NK-92 treated with Interleukin-12 subunit alpha and Interleukin-12 subunit beta, amount 100 ng/mL, for 24 hours (cell line): ENCODE measurements at regions not wholly inside any gene's neighbourhood (a gene's known extent, or its start where the extent isn't known, plus 50 kb on each side); places are given as distances from the start of the nearest gene placed in this dataset.
A peak's percentile ranks its signal among the peaks of the same experiment; 100 is the strongest.

Experiments
- DNase-seq: peaks from one replicate; lab custom pipeline; 2025; lab: John Stamatoyannopoulos, UW

DNA sequence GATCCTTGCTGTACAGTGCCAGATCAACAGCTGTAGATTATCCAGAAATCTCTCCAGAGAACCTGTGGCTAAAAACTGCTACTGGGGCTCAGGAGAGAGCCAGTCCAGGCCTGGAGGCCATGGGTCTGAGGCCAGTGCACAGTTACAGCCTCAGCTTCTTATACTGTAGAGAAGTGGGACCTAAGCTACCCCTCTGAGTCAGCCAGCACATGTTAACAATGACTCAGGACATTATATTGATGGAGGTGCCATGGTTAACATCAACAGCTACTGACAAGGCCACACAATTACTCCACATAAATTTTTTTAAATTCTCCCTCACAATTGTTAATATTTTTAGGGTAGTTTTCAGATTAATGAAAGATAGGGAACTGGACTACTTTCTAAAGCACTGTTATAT lies 138.5 kb downstream of the RBM26 start:
- DNase-seq, result no peak

DNA sequence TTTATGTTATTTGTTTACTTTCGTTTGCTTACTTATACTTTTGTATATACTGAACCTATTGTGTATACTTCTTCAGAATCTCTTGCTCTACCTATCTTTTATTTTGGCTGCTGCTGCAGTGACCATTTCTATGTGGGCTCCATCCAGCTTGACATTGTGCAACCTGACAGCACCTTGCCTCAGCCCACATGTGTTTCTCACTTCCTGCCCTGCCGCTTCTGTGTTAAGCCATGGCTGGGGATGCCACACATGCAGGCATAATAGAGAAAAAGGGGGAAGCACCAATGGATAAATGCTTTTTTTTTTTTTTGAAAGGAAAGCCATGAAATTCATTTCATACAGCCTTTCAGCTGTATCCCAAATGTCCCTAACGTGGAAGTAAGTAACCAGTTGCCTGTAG lies 147.6 kb downstream of the RBM26 start:
- DNase-seq, result peak; percentile 36

DNA sequence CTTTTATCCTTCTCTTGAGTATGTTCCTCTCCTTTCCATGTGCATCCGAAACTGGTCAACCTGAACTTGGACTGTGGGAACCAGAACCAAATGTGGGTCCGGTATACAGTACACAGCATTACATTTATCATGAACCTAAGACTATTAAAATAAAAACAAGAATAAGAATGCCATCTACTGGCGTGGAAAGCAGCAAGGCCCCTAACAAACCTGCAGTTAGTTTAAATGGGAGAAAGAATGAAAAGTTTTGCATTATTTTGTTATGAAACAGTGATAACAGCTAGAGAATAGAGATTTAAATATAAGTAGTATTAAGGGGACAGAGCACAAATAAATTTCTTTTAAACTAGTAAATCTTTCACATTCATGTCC lies 159.5 kb downstream of the RBM26 start:
- DNase-seq, result no peak

DNA sequence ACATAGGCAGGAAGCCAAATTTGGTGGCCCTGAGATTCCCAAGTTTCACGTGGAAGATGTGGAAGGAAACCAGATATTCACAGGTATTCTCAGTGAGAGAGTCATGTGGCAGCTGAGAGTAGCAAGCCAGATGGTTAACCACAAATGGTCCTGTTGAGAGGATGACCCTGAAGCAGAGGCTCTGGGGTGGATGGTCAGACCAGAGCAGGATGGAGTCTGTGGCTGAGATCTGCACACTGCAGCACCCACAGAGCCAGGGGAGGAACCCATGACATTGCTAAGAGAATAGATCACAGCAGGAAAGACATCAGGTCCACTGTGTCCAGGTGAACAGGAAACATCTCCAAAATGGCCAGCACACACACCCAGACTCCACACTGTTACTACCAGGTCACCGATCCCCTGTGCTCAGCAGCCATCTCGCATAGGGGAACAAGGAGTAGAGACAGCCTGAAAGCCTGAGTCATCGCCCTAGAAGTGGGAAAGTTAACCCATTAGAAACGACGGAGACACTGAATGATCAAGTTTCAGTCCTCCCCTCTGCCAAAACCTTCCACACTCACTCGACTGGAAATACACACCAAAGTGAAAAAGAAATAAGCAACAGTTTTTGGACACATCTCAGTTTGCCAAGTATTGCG lies 160.0 kb downstream of the RBM26 start:
- no peak for DNase-seq

DNA sequence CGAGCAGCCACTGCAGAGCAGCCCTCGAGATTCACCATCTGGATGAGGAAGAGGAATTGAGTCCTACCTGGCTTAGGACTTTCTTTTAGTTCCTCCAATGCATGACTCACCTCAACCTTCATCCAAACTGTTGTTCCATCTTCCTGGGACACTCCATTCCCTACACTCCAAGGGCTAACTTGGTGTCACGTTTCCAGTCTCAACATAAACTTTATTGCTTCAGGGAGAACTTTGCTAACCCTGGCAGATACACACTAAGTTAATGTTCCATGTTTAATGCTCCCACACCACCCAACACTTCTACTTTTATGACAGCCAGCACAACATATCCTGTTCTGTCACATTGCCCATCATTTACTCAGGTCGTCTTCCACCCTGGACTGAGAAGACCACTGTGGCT lies 164.4 kb downstream of the RBM26 start:
- DNase-seq, result no peak

DNA sequence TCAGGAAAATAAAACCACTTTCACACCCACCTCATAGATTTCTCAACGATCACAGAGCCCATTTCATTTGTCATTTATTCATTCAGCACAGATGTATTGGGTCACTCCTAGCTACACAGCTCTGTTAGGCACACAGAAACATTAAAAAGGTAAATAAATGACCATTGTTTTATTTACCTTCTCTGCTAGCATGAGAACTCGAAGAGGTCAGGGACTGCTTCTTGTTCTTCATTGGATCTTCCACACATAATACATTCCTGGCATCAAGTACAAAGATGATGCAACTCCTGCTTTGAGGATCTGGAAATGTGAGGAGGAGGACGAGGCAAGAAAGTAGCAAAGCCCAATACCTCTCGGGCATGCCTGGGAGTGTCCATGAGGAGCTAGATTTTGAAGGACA lies 168.1 kb downstream of the RBM26 start:
- no peak for DNase-seq

DNA sequence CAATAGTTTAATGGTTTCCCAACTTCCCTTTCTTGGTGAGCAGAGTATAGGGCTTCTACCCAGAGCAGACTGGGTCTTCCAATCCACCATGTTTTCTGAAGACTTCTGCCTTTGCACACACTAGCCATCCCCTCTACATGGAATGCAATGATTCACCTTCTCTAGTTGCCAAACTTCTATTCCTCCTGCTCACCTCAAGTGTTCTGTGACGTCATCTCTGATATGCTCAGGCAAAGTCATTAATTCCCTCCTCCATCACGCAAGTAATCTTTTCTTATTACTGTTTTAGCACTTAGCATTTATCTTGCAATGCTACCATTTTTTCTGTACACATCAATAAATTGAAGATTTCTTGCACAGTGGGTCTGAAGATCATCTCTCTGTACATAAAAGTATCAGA lies 174.2 kb downstream of the RBM26 start:
- DNase-seq, result no peak

DNA sequence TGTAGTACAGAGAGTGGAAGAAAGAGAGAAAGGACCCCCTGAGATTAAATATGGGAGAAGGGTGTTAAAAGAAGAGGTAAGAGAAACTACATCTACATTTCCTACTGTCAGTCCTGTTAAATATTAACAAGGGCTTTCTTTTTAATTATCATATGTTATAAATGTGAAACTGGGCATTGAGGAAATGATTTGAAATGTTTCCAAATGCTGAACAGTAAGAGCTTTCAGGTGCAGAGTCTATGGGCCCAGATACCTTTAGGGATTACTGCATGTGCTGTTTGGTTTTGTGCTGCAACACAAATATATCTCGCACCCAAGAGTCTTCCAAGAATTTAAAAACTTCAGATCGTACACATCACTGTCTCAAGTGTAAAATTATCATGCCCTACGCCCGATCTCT lies 176.3 kb downstream of the RBM26 start:
- no peak for DNase-seq

DNA sequence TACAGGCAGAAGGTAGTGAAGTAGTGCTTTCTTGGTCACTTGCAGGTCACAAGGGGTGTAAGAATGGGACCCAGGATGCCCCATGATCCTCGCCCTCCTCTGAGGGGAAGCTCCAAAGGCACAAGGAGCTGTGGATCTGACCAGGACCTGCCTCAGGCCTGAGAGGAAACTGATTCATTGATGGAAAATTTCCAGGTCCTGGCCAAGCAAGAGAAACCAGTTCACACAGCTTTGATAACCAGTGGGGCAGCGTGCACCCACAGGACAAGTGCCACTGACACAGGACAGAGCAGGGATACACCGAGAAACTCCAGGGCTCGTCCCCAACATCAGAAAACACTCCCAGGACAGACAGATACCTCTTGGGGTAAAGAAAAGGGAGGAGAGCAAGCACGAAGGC lies 177.1 kb downstream of the RBM26 start:
- DNase-seq, result no peak

DNA sequence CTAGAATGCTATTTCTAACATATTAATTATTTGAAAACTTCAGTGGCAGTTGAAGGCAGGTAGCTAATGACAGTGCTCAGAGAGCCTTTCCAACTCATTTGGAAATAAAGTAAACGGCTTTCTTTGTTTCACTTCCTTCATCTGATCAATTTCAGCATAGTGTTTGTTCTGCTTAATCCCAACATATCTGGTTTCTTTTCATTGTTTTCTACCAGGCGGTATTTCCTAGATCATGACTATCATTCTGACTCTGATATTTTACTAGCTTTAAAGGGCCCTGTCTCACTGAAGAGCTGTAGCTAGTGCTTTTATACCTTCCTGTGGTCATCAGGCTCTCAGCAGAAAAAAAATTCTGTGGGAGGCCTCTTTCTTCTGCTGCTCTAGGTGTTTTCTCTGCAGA lies 178.6 kb downstream of the RBM26 start:
- no peak for DNase-seq

DNA sequence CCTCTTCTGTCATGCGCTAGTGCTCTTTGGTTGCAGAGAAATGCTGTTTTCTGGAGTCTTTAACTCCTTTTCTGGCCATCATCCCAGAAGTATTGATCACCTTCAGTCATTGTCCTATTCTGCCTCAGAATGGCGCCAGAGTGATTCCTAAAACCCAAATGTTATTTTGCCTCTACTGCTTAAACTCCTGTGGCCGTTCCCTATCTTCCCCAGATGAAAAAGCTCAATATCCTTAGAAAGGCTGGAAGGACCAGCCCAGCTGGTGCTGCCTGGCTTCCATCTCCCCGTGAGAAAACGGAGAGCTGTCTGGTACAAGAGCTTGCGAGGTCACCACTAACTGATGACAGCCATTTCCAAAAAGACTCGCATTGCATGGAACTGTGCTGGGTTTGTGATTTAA lies 179.1 kb downstream of the RBM26 start:
- no peak for DNase-seq

DNA sequence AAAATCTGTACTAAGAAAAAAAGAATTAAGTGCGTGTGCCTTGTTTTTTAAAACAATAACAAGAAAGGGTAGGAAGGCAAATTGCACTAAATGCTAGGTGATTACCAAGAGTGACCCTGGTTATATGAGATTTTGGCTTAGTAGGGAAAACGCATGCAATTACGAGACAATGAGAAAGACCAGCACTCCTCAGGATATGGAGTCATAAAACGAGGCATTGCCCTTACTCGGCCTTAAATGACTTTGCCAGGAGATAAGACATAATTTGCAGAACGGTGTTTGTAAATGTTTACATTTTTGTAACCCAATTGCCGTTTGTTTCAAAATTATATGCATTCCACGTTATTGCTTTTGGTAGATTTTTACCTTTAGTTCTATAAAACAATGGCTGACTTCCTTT lies 179.8 kb downstream of the RBM26 start:
- no peak for DNase-seq

DNA sequence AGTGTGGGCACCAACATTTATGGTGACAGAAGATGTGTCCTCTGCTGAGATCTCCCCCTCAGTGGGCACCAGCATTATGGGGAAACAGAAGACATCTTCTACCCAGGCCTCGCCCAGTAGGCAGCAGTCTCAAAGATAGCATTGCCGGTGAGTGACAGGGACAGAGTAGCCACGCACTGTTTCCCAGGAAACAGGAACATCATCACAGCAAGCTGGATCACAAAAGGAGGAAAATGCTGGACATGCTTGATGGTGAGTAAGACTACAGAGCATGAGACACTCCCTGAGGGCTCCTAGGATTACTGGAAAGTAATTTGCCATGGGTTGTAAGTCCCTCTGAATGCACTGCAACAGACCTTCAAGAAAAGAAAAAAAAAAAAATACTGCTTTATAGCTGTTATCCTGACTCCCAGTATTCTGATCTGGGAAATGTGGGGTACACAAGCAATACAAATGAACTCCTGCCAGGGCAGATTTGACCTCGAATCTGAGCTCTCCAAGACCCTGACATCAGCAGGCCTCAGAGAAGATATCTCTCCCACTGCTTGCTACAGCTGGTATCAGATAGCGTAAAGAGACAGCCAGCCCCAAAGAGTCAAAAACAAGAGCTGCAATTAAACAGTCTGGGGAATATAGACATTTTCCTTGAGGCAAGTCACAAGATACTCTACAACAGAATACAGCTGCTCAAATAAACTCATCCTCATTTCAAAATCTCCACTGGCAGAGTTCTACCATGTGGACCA lies 180.4 kb downstream of the RBM26 start:
- DNase-seq, result no peak

DNA sequence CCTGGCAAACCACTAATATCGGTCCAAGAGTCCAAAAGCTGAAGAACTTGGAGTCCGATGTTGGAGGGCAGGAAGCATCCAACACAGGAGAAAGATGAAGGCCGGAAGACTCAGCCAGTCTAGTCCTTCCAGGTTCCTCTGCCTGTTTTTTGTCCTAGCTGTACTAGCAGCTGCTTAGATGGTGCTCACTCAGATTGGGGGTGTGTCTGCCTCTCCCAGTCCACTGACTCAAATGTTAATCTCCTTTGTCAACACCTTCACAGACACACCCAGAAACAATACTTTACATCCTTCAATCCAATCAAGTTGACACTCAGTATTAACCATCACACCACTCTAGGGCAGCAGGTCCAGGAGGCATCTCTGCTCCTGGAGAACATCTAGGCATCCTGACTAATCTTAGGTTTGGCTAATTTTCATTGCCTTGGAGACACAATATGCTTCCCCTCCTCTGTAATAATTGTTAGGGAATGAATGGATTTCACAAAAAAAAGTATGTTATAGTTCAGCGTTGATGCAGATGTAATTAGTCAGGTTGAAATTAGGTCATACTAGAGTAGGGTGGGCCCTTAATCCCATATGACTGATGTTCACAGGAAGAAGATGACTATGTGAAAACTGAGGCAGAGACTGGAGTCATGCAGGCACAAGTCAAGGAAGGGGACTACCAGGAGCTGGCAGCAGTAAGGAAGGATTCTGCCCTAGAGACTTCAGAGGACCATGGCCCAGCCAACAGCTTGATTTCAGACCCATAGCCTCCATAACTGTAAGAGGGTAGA lies 183.4 kb downstream of the RBM26 start:
- no peak for DNase-seq

DNA sequence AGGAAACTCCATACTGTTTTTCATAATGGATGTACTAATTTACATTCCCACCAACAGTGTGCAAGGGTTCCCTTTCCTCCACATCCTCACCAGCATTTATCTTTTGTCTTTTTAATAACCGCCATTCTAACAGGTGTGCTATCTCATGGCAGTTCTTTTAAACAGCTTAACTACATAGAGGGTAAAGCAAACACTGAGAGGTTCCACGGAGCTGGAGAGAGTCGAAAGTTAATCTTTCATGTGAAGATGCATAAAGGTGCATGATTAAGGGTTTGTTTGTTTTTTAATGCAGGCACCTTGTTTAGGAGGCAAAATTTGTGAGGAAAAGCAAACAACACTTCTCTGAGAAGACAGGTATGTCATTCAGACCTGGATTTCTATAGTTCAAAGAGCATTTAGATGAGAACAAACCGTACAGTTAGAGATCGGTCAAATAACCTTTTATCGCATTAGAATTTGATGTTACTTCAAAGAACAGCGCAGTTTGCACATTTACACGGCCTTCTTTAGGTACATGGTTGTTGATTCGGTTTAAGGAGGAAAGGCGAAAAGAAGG lies 193.9 kb downstream of the RBM26 start:
- no peak for DNase-seq

DNA sequence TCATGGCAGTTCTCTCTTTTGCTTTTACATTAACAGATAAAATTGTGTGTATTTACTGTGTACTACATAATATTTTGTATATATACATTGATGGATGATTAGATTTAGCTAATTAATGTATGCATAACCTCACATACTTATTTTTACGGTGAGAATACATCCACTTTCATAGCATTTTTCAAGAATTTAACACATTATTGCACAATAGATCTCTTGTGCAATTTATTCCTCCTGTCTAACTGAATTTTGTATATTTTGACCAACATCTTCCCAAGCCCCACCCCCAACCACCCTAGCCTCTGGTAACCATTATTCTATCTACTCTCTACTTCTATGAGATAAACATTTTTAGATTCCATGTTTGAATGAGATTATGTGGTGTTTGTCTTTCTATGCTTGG lies 194.7 kb downstream of the RBM26 start:
- no peak for DNase-seq

DNA sequence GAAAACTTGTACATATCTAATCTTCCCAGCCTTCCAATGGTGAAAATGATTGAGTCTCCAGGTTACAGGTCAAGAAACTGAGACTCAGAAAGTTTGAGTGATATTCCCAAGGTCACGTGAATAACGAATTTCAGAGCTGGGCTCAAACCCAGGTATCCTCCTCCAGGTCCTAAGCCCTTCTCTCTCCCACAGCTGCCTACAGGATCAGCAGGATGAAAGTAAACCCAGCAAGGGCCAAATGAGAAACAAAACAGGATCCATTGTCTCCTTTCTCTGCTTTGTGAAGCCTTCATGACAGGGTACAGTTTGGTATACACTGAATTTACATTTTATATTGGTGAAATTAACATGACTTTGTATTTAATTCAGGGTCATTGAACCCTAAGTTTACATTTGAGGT lies 208.1 kb downstream of the RBM26 start:
- no peak for DNase-seq

DNA sequence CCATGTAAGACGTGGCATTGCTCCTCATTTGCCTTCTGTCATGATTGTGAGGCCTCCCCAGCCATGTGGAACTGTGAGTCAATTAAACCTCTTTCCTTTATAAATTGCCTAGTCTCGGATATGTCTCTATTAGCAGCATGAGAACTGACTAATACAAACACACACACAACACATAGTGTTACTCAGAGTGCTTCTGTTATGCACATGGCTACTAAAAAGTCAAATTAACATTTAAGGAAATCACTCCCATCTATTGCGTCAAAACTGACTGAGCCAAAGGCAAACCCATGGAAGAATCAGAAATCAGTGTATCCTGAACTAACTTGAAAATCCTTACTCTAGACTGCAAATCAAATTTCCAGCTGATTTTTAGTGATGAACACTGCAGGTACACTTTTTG lies 209.2 kb downstream of the RBM26 start:
- no peak for DNase-seq

DNA sequence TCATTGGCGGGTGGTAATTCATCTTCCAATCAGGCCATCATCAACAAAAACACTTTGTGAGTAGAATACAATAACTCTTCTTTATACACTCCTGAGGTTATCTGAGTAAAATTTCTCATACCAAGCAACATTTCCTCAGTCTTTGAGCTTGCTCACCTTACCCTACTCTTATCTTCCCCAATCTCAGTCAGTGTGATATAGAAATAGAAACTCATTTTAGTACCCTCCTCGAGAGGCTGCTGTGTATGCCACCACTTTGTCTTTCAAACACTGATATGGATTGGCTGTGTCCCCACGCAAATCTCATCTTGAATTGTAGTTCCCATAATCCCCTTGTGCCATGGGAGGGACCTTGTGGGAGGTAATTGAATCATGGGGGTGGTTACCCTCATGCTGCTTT lies 209.7 kb downstream of the RBM26 start:
- DNase-seq, result no peak

DNA sequence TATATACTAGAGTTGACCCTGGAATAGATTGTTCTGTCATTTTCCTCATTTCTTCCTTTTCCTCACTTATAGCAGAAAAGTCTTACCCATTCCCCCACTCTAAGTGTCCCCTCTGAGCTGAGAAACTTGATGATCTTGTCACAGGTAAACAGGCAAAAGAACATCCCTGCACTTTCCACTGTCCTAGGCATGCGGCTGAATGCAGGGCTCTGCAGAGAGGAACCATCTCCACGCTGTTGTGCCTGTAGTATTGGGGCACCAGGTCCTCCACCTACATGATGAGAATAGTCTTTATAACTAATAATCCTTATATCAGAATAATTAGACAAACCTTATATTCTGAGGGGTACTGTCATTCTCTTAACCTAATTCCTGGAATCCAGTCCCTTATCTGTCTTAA lies 211.3 kb downstream of the RBM26 start:
- DNase-seq, result no peak

DNA sequence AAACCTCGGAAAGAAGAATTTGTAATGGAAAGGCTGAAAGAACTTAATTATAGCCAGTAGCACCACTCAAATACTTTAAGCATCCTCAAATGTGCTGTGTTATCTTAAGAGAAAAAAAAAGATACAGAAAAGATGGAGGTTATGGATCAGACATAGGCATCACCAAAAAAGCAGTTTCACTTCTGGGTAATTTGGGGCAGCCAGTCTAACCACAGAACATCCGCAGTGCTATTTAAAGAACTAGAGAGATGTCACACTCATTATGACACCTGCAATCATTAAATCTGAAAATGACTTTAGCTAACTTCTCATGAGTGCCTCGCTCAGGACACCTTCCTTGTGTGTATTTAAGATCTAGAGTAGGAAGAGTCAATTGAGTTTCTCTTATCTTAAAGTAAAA lies 211.8 kb downstream of the RBM26 start:
- peak; percentile 24 for DNase-seq

DNA sequence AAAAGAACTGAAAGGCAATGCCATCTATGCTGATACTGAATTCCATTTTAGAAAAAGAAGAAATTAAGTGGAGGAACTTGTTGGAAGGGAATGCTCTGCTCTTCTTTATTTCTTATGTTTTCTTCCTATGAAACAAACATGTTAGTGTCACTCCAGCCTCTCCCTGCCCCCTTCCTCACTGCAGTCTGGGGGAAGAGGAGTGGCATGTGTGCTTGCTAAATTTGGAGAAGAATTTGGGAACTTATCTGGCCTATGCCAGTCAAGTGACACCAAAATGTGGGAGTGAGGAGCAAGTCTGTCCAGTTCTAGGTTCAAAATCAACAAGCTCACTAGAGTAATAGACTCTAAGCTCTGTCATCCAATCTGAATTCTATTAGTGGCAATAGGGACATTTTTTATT lies 214.6 kb downstream of the RBM26 start:
- DNase-seq, result no peak

DNA sequence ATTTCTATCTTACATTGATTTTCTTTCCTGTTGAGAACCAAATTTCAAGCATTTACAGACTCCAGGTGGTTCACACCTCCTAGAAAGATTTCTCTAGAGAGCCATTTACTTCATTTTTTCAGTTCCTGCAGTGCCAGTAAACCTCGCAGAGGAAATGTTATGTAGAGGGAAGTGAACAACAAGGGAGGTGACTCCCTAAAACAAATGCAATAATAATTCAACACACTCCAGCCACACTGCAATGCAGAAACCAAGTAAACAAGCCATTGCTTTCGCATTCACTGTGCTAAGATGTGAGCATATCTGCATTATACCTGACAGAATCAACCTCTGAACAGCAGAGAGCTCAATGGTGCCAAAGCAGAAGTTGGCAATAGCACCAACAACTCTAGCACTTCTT lies 215.1 kb downstream of the RBM26 start:
- no peak for DNase-seq
